GM10248 (cell line): ENCODE measurements at regions not wholly inside any gene's neighbourhood (a gene's known extent, or its start where the extent isn't known, plus 50 kb on each side); places are given as distances from the start of the nearest gene placed in this dataset.

Experiments used
- CTCF ChIA-PET: fragments of 300-600 bp; sonication (Branson Sonifier 250); formaldehyde crosslinking; extraction: SDS; loops from one replicate; lab custom pipeline; 2021; ENCODE audit warnings: antibody characterized with exemption; lab: Yijun Ruan, JAX
- POLR2A ChIA-PET: fragments of 350-650 bp; sonication (Branson Sonifier 250); formaldehyde crosslinking; extraction: SDS; loops from one replicate; lab custom pipeline; 2020; ENCODE audit warnings: antibody characterized with exemption; lab: Yijun Ruan, JAX
- DNase-seq: peaks from one replicate; pipeline ENCODE4 v3.0.0; 2012; ENCODE audit errors: extremely low spot score
- TF ChIP-seq, protein P1 (sequence below): IDR thresholded peaks from 2 replicates; pipeline ENCODE4 v1.5.1; 2012; ENCODE audit warnings: mild to moderate bottlenecking, low read depth; ENCODE audit errors: extremely low read depth, missing control alignments, control extremely low read depth

DNA sequence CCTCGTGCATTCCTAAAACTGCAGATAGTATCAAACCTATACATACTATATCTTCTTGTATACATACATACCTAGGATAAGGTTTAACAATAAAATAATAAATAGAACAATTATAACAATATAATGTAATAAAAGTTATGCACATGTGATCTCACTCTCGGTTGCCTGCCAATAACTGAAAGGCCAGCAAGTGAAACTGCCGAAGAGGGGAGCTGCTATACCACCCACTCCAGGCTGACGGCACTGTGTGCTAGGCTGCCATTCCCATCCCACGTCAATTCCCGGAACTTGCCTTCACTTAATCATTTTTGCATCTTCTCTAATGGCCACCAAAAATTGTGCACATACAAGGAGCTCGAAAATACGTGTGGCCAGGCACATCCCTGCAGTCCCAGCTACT is 451.1 kb upstream of the FAT1 start:
- CTCF ChIA-PET = no interaction called here
- DNase-seq = no peak
- POLR2A ChIA-PET = no interaction called here
- TF ChIP-seq, protein P1, sequence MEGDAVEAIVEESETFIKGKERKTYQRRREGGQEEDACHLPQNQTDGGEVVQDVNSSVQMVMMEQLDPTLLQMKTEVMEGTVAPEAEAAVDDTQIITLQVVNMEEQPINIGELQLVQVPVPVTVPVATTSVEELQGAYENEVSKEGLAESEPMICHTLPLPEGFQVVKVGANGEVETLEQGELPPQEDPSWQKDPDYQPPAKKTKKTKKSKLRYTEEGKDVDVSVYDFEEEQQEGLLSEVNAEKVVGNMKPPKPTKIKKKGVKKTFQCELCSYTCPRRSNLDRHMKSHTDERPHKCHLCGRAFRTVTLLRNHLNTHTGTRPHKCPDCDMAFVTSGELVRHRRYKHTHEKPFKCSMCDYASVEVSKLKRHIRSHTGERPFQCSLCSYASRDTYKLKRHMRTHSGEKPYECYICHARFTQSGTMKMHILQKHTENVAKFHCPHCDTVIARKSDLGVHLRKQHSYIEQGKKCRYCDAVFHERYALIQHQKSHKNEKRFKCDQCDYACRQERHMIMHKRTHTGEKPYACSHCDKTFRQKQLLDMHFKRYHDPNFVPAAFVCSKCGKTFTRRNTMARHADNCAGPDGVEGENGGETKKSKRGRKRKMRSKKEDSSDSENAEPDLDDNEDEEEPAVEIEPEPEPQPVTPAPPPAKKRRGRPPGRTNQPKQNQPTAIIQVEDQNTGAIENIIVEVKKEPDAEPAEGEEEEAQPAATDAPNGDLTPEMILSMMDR = no peak

DNA sequence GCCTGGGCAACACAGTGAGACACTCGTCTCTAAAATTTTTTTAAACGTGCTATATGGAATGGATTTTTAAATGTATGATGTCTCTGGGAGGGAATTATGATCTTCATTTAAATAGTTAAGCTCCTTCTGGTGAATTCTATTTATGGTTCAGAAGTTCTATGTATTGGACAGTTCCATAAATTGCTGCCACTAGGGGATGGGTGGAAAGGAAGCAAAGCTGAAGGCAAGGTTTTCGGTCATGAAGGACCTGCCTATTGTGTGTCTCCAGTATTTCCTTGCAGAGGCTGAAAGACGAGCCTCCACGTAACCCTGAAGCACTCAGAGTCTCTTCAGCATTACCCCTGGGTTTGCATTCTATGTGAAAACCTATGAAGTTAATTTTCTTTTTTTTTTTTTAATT is 451.5 kb upstream of the FAT1 start:
- ChIA-PET CTCF (no interaction called here), POLR2A (no interaction called here)
- TF ChIP-seq, protein P1 = no peak
- no peak for DNase-seq

DNA sequence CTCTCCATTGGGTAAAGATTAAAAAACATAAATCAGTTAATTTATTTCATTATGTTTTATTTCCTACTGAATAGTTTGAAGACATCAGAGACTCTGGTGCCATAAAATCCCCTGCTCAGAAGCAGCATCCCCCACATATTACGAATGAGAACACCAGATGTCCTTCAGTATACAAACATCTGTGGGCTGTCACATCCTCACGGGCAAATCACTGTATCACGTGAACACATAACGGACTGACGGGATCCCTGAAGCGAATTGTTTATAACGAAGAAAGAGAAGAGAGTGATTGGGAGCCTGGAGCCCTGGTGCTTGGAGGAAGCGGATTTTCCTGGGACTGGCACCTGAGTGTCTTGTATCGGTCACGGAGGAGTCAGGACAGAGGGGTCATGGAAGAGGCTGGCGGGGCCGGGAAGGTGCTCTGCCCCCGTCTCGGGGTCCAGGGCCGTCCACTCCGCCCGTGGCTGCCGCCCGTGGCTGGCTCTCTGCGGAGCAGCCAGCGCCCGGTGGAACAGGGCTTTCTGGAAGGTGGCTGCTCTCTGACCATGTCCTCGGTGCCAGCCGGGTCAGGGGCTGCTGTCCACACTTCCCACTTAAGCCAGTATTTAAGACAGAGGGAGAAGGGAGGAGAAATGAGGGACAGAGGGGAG is 452.7 kb upstream of the FAT1 start:
- no peak for DNase-seq
- CTCF ChIA-PET = no interaction called here
- TF ChIP-seq, protein P1 = no peak
- POLR2A ChIA-PET = no interaction called here

DNA sequence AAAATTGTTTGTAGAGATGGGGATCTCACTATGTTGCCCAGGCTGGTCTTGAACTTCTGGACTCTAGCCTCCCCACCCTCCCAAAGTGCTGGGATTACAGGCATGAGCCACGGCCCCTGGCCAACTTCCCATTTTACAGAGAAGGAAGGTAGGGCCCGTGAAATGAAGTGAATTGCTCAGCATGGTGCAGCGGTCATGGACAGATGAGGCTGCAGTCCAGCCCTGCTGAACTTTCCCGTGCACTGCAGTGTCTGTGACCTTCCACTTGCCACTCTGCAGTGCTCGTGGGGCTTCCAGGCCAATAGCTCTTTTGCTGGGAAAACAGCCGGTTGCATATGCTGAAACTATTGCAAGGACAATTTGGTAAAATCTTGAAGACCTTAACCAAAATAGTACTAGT is 454.4 kb upstream of the FAT1 start:
- TF ChIP-seq, protein P1 = no peak
- DNase-seq = no peak
- ChIA-PET CTCF (interaction anchor here (1.3 kb wide), 1 partner anchor 11 kb away, joined by 3 read pairs; no protein-coding TSS in a partner anchor), POLR2A (no interaction called here)

DNA sequence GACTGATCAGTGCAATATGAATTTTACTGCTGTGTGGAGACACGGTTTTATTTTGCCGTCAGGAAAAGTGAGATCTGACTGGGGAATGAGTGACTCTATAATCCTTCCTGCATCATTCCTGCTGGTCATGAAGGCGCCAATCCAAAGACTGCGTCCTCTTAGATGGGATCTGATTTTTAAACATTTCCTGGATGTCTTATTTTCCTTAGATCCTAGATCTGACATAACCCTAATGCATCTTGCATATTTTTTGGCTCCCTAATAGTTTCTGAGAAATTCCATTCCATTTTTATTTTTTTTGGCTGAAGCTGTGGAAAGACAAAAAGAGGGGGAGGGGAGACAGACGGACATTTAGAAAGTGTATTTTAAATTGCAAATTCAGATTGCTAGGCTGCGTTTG is 454.9 kb upstream of the FAT1 start:
- CTCF ChIA-PET = no interaction called here
- POLR2A ChIA-PET = no interaction called here
- TF ChIP-seq, protein P1 = no peak
- DNase-seq = no peak

DNA sequence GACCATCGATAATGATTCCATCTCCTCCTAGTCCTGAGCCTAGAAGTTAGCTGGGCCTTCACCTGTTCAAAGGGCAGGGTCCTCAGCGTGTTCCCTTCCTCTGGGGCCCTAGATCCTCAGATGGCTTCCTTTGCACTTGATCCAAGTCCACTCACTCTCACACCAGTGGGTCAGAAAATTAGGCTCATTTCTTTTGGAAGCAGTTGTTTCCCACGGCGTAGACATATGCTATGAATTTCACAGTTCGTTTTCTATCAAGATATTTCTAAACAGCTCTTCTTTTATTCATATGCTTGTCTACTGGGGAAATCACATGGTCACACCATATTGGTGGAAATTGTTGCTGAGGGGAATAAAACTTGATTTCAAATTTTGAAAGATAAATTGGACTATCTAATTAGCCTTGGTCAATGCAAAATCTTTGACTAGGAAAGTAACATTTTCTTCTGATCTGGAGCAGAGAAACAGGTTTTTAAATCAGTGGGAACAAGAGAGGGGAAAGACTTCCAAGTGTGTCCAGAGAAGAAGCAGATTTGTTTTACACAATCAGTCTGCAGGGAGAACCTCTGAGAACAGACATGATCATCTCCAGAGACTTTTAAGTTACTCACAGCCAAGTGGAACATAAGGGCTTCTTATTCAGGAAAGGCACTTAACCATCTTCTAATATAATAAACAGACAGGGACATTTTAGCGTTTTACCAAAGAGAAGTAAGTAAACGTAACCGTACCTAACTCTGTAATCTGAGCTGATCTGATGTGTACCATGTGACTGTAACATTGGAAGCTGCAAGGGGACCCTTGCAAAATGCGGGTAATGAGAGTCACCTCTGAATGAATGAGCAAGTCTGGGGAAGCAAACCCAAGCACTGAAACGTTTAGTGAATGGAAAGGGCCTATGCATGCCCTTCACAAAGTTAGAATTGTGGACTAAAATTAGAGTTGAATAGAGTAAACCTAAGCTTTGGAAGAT is 455.7 kb upstream of the FAT1 start:
- ChIA-PET CTCF (no interaction called here), POLR2A (no interaction called here)
- DNase-seq = no peak
- TF ChIP-seq, protein P1 = no peak
